Ovary (tissue), 7 donors: ENCODE measurements at regions not wholly inside any gene's neighbourhood (a gene's known extent, or its start where the extent isn't known, plus 50 kb on each side); places are given as distances from the start of the nearest gene placed in this dataset.

Experiments used
- DNase-seq, 5 donors: peaks; one replicate each; pipeline ENCODE4 v3.0.0-alpha.2; 2019 to 2020
- H3K27ac ChIP-seq, 2 donors: fragments of 200-600 bp; one replicate each; pipeline versions ENCODE4 v1.5.1 to v1.8.0; 2019 to 2022
- H3K27me3 ChIP-seq: fragments of 200-600 bp; one replicate; pipeline ENCODE4 v1.8.0; 2022
- H3K36me3 ChIP-seq: fragments of 200-600 bp; sonication (generic); one replicate; pipeline ENCODE4 v1.5.1; 2019
- H3K4me1 ChIP-seq: one replicate; pipeline ENCODE4 v1.8.1; 2013; ENCODE audit warnings: mild to moderate bottlenecking, moderate library complexity; ENCODE audit not compliant: insufficient read depth
- H3K4me3 ChIP-seq: fragments of 200-600 bp; sonication (generic); one replicate; pipeline ENCODE4 v1.5.1; 2017
- H3K9me3 ChIP-seq, 2 donors: fragments of 200-600 bp in 1 of 2; sonication (generic) in 1 of 2; one replicate each; pipeline versions ENCODE4 v1.5.1 to v1.8.1; 2013 to 2019; ENCODE audit warnings: mild to moderate bottlenecking in 1 of 2, moderate library complexity in 1 of 2
- EP300 ChIP-seq: sonication (generic); formaldehyde crosslinking; IDR thresholded peaks from one replicate; pipeline ENCODE4 v1.6.1; 2017; ENCODE audit warnings: antibody characterized with exemption
- POLR2A ChIP-seq: fragments of 450-650 bp; IDR thresholded peaks from one replicate; pipeline ENCODE4 v1.6.1; 2017; ENCODE audit warnings: antibody characterized with exemption, mild to moderate bottlenecking, moderate library complexity
- WGBS, 3 donors: extraction: QIAGEN DNeasy Blood & Tissue Kit in 1 of 3; methylation state at CpG; one replicate each; pipeline versions ENCODE4 v1.1.5 to v1.1.7; 2013 to 2017; 5-methylcytosine and 5-hydroxymethylcytosine counted together
- intact Hi-C, 4 donors: fragments of 100-400 bp; cut with DNase I; formaldehyde crosslinking; loops; one replicate each; pipeline versions ENCODE4 v1.11.0 to v1.15.1; 2022 to 2023
- TF ChIP-seq, protein P1 (sequence below), 3 donors: fragments of 450-650 bp in 2 of 3; fragments of 200-600 bp in 1 of 3; IDR thresholded peaks; one replicate each; pipeline versions ENCODE4 v1.5.1 to v1.8.0; 2016 to 2022; ENCODE audit warnings: antibody characterized with exemption in 3 of 3, mild to moderate bottlenecking in 1 of 3
- donor health status: DM: no; HTN: no; CAD: no; lungs with moderate emphysema.
- donor health status: DM: no; HTN: no; CAD: no.
- donor health status: Bipolar disorder and iron deficiency.
- donor health status: DM: no; HTN: no; CAD: no.
- donor health status: DM: yes; HTN: yes; CAD: no.

- DNase-seq, result no peak
- intact Hi-C loops, result no loop called here
- H3K27me3 ChIP-seq, result no peaks in the 10 kb centered on the region
- no peaks in the 10 kb centered on the region for H3K36me3 ChIP-seq
- H3K27ac ChIP-seq, result no peak overlapping the region
- no peak overlapping the region for H3K4me3 ChIP-seq
- H3K9me3 ChIP-seq, result no peaks in the 10 kb centered on the region
- TF ChIP-seq POLR2A (no peak), EP300 (no peak)
- TF ChIP-seq, protein P1, sequence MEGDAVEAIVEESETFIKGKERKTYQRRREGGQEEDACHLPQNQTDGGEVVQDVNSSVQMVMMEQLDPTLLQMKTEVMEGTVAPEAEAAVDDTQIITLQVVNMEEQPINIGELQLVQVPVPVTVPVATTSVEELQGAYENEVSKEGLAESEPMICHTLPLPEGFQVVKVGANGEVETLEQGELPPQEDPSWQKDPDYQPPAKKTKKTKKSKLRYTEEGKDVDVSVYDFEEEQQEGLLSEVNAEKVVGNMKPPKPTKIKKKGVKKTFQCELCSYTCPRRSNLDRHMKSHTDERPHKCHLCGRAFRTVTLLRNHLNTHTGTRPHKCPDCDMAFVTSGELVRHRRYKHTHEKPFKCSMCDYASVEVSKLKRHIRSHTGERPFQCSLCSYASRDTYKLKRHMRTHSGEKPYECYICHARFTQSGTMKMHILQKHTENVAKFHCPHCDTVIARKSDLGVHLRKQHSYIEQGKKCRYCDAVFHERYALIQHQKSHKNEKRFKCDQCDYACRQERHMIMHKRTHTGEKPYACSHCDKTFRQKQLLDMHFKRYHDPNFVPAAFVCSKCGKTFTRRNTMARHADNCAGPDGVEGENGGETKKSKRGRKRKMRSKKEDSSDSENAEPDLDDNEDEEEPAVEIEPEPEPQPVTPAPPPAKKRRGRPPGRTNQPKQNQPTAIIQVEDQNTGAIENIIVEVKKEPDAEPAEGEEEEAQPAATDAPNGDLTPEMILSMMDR (IDR thresholded peaks at IDR 0.05), result no peak
- H3K4me1 ChIP-seq, result no peaks in the 10 kb centered on the region
- WGBS, 3 donors, result 74 to 85% (median 85%) methylated on average over 3 of the region's 3 CpGs
These were observed 148.9 kb upstream of the RBFOX1 start for GRCh38 chr16:7183768-7184167.

DNA sequence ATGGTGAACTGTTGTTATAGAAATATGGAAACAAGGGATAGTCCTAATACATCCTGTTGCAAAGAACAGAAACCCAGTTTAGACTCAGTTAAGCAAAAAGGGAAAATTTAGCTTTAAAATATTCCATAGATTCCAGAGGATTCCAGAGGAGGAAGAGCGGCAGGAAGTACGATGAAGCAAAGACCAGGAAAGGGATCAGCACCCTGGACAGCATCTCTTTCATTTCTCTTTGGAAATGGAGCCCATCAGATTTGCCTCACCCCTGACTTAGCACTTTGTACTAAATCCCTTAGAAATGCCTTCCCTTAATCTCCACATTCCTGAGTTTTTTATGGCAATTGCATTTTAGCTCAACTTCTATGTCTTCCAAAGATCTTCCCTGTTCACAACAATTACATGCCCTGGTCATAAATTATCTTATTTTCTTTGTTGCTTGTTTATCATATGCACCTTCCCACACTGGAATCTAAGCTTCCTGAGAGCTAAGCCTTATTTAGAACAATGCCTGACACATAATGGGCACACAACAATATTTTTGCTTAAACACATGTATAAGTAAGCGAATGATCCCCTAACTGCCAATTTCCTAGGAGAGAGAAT, 150.0 kb upstream of the RBFOX1 start:
- Histone ChIP-seq H3K27me3 (no peaks in the 10 kb centered on the region), H3K4me3 (no peak overlapping the region)
- no peak for DNase-seq

DNA sequence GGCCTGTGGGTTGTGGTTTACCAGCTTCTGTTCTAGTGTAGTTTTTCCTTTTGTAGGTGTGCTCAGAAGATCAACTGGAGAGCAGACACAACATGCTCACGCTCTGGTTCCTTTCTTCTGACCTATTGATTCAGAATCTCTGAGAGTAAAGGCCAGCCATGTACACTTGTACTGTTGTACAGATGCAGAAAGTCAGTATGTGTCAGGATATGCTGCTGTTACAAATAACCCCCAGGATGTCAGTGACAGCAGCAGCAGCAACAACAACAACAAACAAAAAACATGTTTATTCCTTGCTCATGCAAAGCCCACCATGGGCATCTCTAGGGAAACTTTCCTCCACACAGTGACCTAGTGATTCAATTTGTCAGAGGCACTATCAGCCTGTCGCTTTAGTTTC, 154.8 kb upstream of the RBFOX1 start:
- WGBS, 3 donors, result 67 to 91% (median 90%) methylated on average over 2 of the region's 2 CpGs
- Histone ChIP-seq H3K36me3 (no peaks in the 10 kb centered on the region), H3K27me3 (no peaks in the 10 kb centered on the region), H3K4me1 (no peaks in the 10 kb centered on the region), H3K4me3 (no peak overlapping the region), H3K27ac (no peak overlapping the region), H3K9me3 (no peaks in the 10 kb centered on the region)
- intact Hi-C loops, result no loop called here
- no peak for DNase-seq
- TF ChIP-seq EP300 (no peak), POLR2A (no peak)
- TF ChIP-seq, protein P1 (IDR thresholded peaks at IDR 0.05), result no peak

More for the DNA sequence above, 150.0 kb upstream of the RBFOX1 start:
- Histone ChIP-seq H3K36me3 (no peaks in the 10 kb centered on the region), H3K27ac (no peak overlapping the region), H3K4me1 (no peaks in the 10 kb centered on the region), H3K9me3 (no peaks in the 10 kb centered on the region)
- TF ChIP-seq, protein P1 (IDR thresholded peaks at IDR 0.05), result no peak
- TF ChIP-seq EP300 (no peak), POLR2A (no peak)
- 45 to 55% (median 48%) methylated on average over 3 of the region's 3 CpGs for WGBS, 3 donors
- intact Hi-C loops, result no loop called here

GRCh38 chr16:7171151-7171550, 161.5 kb upstream of the RBFOX1 start:
- DNase-seq, result no peak
- Histone ChIP-seq H3K36me3 (no peaks in the 10 kb centered on the region), H3K4me1 (no peaks in the 10 kb centered on the region), H3K27me3 (no peaks in the 10 kb centered on the region), H3K9me3 (no peaks in the 10 kb centered on the region), H3K27ac (no peak overlapping the region), H3K4me3 (no peak overlapping the region)
- intact Hi-C loops, result no loop called here
- 92 to 95% (median 93%) methylated on average over 3 of the region's 3 CpGs for WGBS, 3 donors
- TF ChIP-seq, protein P1 (IDR thresholded peaks at IDR 0.05), result no peak
